ENCODE measurements at regions not wholly inside any gene's neighbourhood (a gene's known extent, or its start where the extent isn't known, plus 50 kb on each side); places are given as distances from the start of the nearest gene placed in this dataset.

DNA sequence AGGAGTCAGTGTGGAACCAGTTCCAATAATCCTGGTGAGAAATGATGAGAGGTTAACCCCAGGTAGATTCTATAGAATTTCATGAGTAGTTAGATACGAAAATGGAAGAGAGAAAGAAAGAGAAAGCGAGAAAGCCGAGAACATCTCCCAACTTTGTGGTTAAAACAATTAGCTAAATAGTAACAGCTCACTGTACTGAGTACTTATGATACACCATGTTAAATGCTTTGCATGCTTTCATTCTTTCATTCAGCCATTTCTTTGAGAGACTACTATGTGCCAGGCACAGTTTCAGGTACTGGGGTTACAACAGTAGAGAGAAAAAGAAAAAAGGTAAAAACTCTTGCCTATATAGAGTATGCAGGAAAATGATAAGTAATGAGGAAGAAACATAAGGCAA, 109.7 kb upstream of the SYT6 start:
- Histone ChIP-seq H3K4me1 (ENCODE audit: control insufficient read depth, insufficient read depth, low read length) (no peaks in the 10 kb centered on the region), H3K36me3 (ENCODE audit: control insufficient read depth in 2 of 2, insufficient read depth in 1 of 2, low read length in 2 of 2) (no peaks in the 10 kb centered on the region), H3K9me3 (ENCODE audit: control insufficient read depth, insufficient read depth, low read depth, low read length) (no peaks in the 10 kb centered on the region), H3K27ac (ENCODE audit: extremely low read depth, low read depth, low read length) (no peak overlapping the region), H3K4me3 (ENCODE audit: low read depth, low read length) (no peak overlapping the region)
- ChIA-PET CTCF (interaction anchor here (1.3 to 4.6 kb wide), 2 partner anchors 20 to 285 kb away, joined by 5 to 19 read pairs; partner anchors contain the start of gene OLFML3), POLR2A (no interaction called here)
- TF ChIP-seq, protein P1, sequence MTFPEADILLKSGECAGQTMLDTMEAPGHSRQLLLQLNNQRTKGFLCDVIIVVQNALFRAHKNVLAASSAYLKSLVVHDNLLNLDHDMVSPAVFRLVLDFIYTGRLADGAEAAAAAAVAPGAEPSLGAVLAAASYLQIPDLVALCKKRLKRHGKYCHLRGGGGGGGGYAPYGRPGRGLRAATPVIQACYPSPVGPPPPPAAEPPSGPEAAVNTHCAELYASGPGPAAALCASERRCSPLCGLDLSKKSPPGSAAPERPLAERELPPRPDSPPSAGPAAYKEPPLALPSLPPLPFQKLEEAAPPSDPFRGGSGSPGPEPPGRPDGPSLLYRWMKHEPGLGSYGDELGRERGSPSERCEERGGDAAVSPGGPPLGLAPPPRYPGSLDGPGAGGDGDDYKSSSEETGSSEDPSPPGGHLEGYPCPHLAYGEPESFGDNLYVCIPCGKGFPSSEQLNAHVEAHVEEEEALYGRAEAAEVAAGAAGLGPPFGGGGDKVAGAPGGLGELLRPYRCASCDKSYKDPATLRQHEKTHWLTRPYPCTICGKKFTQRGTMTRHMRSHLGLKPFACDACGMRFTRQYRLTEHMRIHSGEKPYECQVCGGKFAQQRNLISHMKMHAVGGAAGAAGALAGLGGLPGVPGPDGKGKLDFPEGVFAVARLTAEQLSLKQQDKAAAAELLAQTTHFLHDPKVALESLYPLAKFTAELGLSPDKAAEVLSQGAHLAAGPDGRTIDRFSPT (tag by site-specific recombination; IDR thresholded peaks at IDR 0.05): no peak
- TF ChIP-seq ZNF561 (tag by site-specific recombination; IDR thresholded peaks at IDR 0.05; ENCODE audit: borderline replicate concordance): no peak
- TF ChIP-seq ZNF707 (tag by site-specific recombination; IDR thresholded peaks at IDR 0.05): no peak
- no peak for TF ChIP-seq ZNF654 (tag by site-specific recombination; IDR thresholded peaks at IDR 0.05; ENCODE audit: low read depth)
- TF ChIP-seq ZBTB20 (tag by site-specific recombination; IDR thresholded peaks at IDR 0.05): no peak
- TF ChIP-seq ZNF843 (tag by site-specific recombination; IDR thresholded peaks at IDR 0.05): no peak
- no peak for TF ChIP-seq ZNF514 (tag by site-specific recombination; IDR thresholded peaks at IDR 0.05)
- TF ChIP-seq, protein P2, sequence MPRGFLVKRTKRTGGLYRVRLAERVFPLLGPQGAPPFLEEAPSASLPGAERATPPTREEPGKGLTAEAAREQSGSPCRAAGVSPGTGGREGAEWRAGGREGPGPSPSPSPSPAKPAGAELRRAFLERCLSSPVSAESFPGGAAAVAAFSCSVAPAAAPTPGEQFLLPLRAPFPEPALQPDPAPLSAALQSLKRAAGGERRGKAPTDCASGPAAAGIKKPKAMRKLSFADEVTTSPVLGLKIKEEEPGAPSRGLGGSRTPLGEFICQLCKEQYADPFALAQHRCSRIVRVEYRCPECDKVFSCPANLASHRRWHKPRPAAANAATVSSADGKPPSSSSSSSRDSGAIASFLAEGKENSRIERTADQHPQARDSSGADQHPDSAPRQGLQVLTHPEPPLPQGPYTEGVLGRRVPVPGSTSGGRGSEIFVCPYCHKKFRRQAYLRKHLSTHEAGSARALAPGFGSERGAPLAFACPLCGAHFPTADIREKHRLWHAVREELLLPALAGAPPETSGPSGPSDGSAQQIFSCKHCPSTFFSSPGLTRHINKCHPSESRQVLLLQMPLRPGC (tag by site-specific recombination; IDR thresholded peaks at IDR 0.05): no peak
- no peak for TF ChIP-seq ZNF792 (tag by site-specific recombination; IDR thresholded peaks at IDR 0.05)
- no peak for TF ChIP-seq ZNF610 (tag by site-specific recombination; IDR thresholded peaks at IDR 0.05; ENCODE audit: borderline replicate concordance)
- no peak for TF ChIP-seq ZNF175 (tag by site-specific recombination; IDR thresholded peaks at IDR 0.05)
- no peak for TF ChIP-seq GLIS2 (tag by site-specific recombination; IDR thresholded peaks at IDR 0.05)
- TF ChIP-seq ZNF76 (tag by site-specific recombination; IDR thresholded peaks at IDR 0.05; ENCODE audit: borderline replicate concordance, low read depth): no peak
- TF ChIP-seq ZNF335 (tag by site-specific recombination; conservative IDR thresholded peaks at IDR 0.05): no peak
- no peak for TF ChIP-seq ZNF155 (tag by site-specific recombination; IDR thresholded peaks at IDR 0.05)
- no peak for TF ChIP-seq ZNF777 (tag by site-specific recombination; IDR thresholded peaks at IDR 0.05; ENCODE audit: borderline replicate concordance)
- TF ChIP-seq MEIS1 (CRISPR knock-in tag; IDR thresholded peaks at IDR 0.05; ENCODE audit: borderline replicate concordance): no peak
- TF ChIP-seq ZBTB48 (tag by site-specific recombination; IDR thresholded peaks at IDR 0.05): no peak
- TF ChIP-seq, protein P3, sequence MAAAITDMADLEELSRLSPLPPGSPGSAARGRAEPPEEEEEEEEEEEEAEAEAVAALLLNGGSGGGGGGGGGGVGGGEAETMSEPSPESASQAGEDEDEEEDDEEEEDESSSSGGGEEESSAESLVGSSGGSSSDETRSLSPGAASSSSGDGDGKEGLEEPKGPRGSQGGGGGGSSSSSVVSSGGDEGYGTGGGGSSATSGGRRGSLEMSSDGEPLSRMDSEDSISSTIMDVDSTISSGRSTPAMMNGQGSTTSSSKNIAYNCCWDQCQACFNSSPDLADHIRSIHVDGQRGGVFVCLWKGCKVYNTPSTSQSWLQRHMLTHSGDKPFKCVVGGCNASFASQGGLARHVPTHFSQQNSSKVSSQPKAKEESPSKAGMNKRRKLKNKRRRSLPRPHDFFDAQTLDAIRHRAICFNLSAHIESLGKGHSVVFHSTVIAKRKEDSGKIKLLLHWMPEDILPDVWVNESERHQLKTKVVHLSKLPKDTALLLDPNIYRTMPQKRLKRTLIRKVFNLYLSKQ (tag by site-specific recombination; IDR thresholded peaks at IDR 0.05; ENCODE audit: borderline replicate concordance): no peak

DNA sequence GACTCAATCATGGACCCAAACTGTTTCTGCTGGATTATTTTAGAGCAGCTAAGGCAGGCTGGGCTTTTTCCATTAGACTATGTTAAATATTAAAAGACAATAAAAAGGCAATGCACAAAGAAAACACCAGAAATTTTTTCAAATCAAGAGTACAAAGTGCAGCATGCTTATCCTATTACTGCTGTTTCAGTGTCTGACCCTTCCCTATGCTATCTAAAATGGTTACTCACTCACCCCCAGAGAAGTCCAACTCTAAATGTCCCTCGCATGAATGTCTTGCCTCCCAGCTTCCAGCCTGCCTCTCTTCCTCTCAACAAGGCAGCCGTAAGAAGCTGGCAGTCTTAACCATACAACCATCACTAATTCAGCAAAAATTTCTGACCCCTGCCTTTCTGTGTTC, 108.7 kb upstream of the SYT6 start:
- no peaks in the 10 kb centered on the region for H3K4me1 ChIP-seq (ENCODE audit: control insufficient read depth, insufficient read depth, low read length)
- H3K36me3 ChIP-seq (ENCODE audit: control insufficient read depth in 2 of 2, insufficient read depth in 1 of 2, low read length in 2 of 2): no peaks in the 10 kb centered on the region
- ChIA-PET POLR2A (no interaction called here), CTCF (interaction anchor here (0.6 kb wide), 1 partner anchor 177 kb away, joined by 4 read pairs; no protein-coding TSS in a partner anchor)
- H3K9me3 ChIP-seq (ENCODE audit: control insufficient read depth, insufficient read depth, low read depth, low read length): no peaks in the 10 kb centered on the region
- no peak overlapping the region for H3K27ac ChIP-seq (ENCODE audit: extremely low read depth, low read depth, low read length)
- no peak overlapping the region for H3K4me3 ChIP-seq (ENCODE audit: low read depth, low read length)
- no peak for TF ChIP-seq HOXA7 (CRISPR knock-in tag; IDR thresholded peaks at IDR 0.05; ENCODE audit: borderline replicate concordance)

Measured in HEK293 (cell line).